Tibial nerve (tissue), 4 donors: ENCODE measurements at regions not wholly inside any gene's neighbourhood (a gene's known extent, or its start where the extent isn't known, plus 50 kb on each side); places are given as distances from the start of the nearest gene placed in this dataset.

Experiments
- DNase-seq, 2 donors: peaks; one replicate each; pipeline ENCODE4 v3.0.0-alpha.2; 2019; ENCODE audit warnings: low spot score in 2 of 2
- H3K27ac ChIP-seq, 4 donors: fragments of 200-600 bp; sonication (generic) in 3 of 4; one replicate each; pipeline ENCODE4 v1.5.1; 2017 to 2019; ENCODE audit warnings: mild to moderate bottlenecking in 1 of 4
- H3K27me3 ChIP-seq, 2 donors: fragments of 200-600 bp; sonication (generic) in 1 of 2; one replicate each; pipeline versions ENCODE4 v1.5.1 to v1.6.0; 2017 to 2019
- H3K36me3 ChIP-seq, 3 donors: fragments of 200-600 bp; sonication (generic); one replicate each; pipeline ENCODE4 v1.5.1; 2018 to 2019
- H3K4me1 ChIP-seq, 4 donors: fragments of 200-600 bp; sonication (generic) in 3 of 4; one replicate each; pipeline ENCODE4 v1.5.1; 2017 to 2019
- H3K4me3 ChIP-seq, 4 donors: fragments of 200-600 bp; sonication (generic) in 3 of 4; one replicate each; pipeline ENCODE4 v1.5.1; 2017 to 2019; ENCODE audit warnings: mild to moderate bottlenecking in 1 of 4, moderate library complexity in 1 of 4
- H3K9me3 ChIP-seq, 4 donors: fragments of 200-600 bp; sonication (generic) in 3 of 4; one replicate each; pipeline ENCODE4 v1.5.1; 2017 to 2019
- EP300 ChIP-seq, 2 donors: sonication (generic); formaldehyde crosslinking; IDR thresholded peaks; one replicate each; pipeline ENCODE4 v1.6.1; 2017; ENCODE audit warnings: antibody characterized with exemption in 2 of 2, mild to moderate bottlenecking in 1 of 2
- POLR2A ChIP-seq, 2 donors: fragments of 450-650 bp; IDR thresholded peaks; one replicate each; pipeline ENCODE4 v1.6.1; 2017; ENCODE audit warnings: antibody characterized with exemption in 2 of 2, mild to moderate bottlenecking in 2 of 2, moderate library complexity in 2 of 2
- WGBS, 2 donors: methylation state at CpG; one replicate each; pipeline ENCODE4 v1.1.5; 2018; 5-methylcytosine and 5-hydroxymethylcytosine counted together
- TF ChIP-seq, protein P1 (sequence below), 5 experiments: fragments of 200-600 bp in 3 of 5; fragments of 450-650 bp in 2 of 5; sonication (generic) in 3 of 5; IDR thresholded peaks; one replicate each; pipeline ENCODE4 v1.5.1; 2016 to 2019; ENCODE audit warnings: antibody characterized with exemption in 5 of 5, mild to moderate bottlenecking in 3 of 5, moderate library complexity in 2 of 5

DNA sequence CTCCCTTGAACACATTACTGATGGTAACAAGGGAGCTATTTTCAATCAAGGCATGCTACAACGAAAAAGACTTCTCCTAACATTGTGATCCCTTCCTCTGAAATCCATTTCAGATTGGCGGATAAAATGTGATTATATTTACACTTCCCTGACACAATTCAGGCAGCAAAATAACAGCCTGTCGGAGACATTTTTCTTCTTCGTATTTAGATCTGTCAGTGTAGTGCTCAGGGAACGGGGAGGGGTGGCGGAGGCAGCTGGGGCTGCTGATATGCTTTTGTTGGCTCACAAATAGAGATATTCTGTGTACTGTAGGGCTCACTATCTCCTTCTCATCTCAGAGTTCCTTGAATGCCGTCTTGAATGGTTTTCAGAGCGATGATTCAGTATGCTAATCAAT lies 1261.7 kb upstream of the AUTS2 start:
- H3K4me1 ChIP-seq, result no peaks in the 10 kb centered on the region
- peaks cover 0 to 16% (median 0%) of the 10 kb centered on the region in 4 donors for H3K9me3 ChIP-seq
- H3K4me3 ChIP-seq, result no peak overlapping the region
- H3K27ac ChIP-seq, result no peak overlapping the region
- 39 to 40% methylated on average over 8 of the region's 8 CpGs for whole genome bisulfite sequencing, 2 donors
- no peaks in the 10 kb centered on the region for H3K36me3 ChIP-seq
- TF ChIP-seq POLR2A (IDR thresholded peaks at IDR 0.05), result no peak
- TF ChIP-seq EP300 (IDR thresholded peaks at IDR 0.05), result no peak
- TF ChIP-seq, protein P1, sequence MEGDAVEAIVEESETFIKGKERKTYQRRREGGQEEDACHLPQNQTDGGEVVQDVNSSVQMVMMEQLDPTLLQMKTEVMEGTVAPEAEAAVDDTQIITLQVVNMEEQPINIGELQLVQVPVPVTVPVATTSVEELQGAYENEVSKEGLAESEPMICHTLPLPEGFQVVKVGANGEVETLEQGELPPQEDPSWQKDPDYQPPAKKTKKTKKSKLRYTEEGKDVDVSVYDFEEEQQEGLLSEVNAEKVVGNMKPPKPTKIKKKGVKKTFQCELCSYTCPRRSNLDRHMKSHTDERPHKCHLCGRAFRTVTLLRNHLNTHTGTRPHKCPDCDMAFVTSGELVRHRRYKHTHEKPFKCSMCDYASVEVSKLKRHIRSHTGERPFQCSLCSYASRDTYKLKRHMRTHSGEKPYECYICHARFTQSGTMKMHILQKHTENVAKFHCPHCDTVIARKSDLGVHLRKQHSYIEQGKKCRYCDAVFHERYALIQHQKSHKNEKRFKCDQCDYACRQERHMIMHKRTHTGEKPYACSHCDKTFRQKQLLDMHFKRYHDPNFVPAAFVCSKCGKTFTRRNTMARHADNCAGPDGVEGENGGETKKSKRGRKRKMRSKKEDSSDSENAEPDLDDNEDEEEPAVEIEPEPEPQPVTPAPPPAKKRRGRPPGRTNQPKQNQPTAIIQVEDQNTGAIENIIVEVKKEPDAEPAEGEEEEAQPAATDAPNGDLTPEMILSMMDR (IDR thresholded peaks at IDR 0.05), result no peak
- no peaks in the 10 kb centered on the region for H3K27me3 ChIP-seq
- DNase-seq, result no peak

DNA sequence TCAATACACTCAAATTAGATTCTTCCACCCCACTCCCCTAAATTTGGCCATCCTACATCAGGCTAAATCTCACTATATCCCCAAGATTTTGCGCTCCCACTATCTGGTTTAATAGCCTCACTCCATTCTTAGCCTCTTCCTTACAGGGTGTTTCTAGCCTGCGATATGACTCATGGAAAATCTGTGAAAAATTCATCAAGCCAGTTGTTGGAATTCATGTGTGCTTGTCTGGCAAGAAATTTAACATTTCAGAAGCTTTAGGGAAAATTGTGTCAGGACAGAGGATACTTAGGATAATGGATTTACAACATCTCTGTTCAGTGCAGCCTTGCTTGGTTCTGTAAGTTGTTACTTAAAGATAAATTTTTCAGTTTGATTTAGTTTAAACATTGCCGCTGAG lies 1249.9 kb upstream of the AUTS2 start:
- no peak for TF ChIP-seq POLR2A (IDR thresholded peaks at IDR 0.05)
- TF ChIP-seq, protein P1 (IDR thresholded peaks at IDR 0.05), result no peak
- TF ChIP-seq EP300 (IDR thresholded peaks at IDR 0.05), result no peak
- WGBS, 2 donors, result 84 to 95% methylated on average over 3 of the region's 3 CpGs
- Histone ChIP-seq H3K36me3 (no peaks in the 10 kb centered on the region), H3K9me3 (peaks cover 0 to 15% (median 0%) of the 10 kb centered on the region in 4 donors), H3K27me3 (no peaks in the 10 kb centered on the region), H3K4me1 (no peaks in the 10 kb centered on the region), H3K4me3 (no peak overlapping the region), H3K27ac (no peak overlapping the region)
- DNase-seq, result no peak

DNA sequence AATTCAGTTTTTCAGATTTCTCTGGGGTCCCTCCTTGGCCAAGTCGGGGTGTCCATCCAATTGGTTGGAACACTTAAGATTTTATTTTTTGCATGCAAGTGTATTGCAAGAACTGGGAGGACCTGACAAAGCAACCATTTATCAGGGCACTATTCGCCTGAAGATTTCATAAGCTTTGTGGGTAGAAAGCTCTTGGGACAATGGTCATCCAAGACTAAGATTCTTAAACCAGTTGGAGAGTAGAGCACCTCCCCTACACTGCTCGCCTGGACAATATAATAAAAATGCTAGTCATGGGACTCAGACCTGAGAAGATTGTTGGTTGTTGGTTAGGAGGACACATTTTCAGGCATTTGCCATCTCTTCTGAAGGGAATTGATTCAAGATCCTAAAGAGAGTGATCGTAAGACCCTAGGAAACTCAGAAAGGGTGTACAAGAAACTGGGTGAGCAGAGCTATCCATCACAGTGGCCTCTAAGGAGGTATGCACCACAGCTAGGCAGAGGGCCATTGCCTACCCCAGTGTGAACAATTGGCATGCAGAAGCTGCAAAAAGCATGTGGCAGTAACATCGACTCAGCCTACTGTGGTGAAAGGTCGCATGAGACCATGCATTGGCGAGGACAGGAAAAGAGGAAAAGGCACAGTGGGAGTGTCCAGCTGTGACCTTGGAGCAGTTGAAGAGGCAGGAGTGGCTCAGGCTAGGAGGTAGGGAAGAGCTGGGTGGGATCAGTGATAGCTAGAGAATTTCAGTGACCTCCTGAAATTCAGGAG lies 1235.3 kb upstream of the AUTS2 start:
- DNase-seq, result no peak
- Histone ChIP-seq H3K27ac (no peak overlapping the region), H3K9me3 (no peaks in the 10 kb centered on the region), H3K4me1 (no peaks in the 10 kb centered on the region), H3K36me3 (no peaks in the 10 kb centered on the region), H3K27me3 (no peaks in the 10 kb centered on the region), H3K4me3 (no peak overlapping the region)
- TF ChIP-seq, protein P1 (IDR thresholded peaks at IDR 0.05), result no peak
- TF ChIP-seq POLR2A (IDR thresholded peaks at IDR 0.05) (no peak), EP300 (IDR thresholded peaks at IDR 0.05) (no peak)
- WGBS, 2 donors, result 63 to 68% methylated on average over 7 of the region's 7 CpGs

DNA sequence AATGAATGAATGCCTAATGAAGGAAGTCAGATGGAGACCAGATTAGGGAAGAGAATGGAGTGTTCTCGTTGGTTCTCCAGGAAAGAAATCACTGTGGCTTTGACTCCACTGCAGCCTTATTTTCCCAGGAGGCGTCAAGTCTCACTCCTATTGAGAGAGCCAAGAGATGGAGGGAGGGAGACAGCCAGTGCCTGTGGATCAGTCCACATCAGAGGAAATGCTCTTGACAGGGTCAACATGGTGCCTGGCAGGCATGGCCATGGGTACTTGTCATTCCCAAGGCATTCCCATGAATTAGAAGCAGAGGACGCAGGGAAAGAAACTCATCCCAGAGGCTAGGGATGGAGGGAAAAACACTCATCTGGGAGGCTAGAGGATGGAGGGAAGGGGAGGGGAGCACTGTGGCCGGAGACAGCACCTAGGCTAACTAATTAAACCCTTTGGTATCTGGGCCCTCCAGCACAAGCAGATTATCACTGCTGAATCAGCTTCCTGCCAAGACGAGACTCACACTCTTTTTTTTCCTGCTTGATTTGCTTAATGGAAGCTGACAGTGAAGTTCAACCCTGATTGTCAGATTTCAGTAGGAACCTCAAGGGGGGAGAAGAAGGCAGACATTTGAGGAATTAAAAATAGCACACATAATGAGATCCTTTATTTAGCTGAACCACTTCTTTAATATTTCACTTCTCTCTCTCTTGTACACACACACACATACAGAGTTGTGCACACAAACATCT lies 1233.2 kb upstream of the AUTS2 start:
- H3K27ac ChIP-seq, result no peak overlapping the region
- H3K36me3 ChIP-seq, result no peaks in the 10 kb centered on the region
- no peaks in the 10 kb centered on the region for H3K9me3 ChIP-seq
- TF ChIP-seq EP300 (IDR thresholded peaks at IDR 0.05) (no peak), POLR2A (IDR thresholded peaks at IDR 0.05) (no peak)
- TF ChIP-seq, protein P1 (IDR thresholded peaks at IDR 0.05), result no peak
- no peak for DNase-seq
- H3K27me3 ChIP-seq, result no peaks in the 10 kb centered on the region
- WGBS, 2 donors, result 63 to 64% methylated on average over 5 of the region's 5 CpGs
- H3K4me3 ChIP-seq, result no peak overlapping the region
- H3K4me1 ChIP-seq, result no peaks in the 10 kb centered on the region

DNA sequence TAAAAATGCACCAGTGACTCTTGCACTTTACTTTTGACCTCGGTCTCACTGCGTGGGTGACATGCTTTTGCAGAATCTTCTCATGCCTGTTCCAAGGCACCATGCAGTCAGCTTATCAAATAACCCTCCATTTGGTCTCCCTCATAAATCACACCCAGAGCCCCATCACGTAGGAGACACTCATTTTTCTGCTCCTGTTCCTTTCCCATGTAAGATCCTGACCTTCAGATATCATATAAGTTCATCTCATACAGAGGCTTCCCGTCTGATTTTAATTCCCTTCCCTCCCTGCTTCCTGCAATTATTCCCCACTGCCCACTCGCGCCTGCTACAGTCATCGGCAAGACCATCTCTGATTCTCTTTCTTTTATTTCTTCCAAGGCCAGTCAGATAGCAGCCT lies 1226.3 kb upstream of the AUTS2 start:
- DNase-seq, result no peak
- Histone ChIP-seq H3K4me1 (no peaks in the 10 kb centered on the region), H3K4me3 (no peak overlapping the region), H3K27me3 (no peaks in the 10 kb centered on the region), H3K9me3 (peaks cover 0 to 8% (median 0%) of the 10 kb centered on the region in 4 donors), H3K27ac (no peak overlapping the region), H3K36me3 (no peaks in the 10 kb centered on the region)
- TF ChIP-seq, protein P1 (IDR thresholded peaks at IDR 0.05), result no peak
- no peak for TF ChIP-seq EP300 (IDR thresholded peaks at IDR 0.05)
- TF ChIP-seq POLR2A (IDR thresholded peaks at IDR 0.05), result no peak
- 20 to 25% methylated on average over 7 of the region's 7 CpGs for WGBS, 2 donors
